ENCODE measurements at regions not wholly inside any gene's neighbourhood (a gene's known extent, or its start where the extent isn't known, plus 50 kb on each side); places are given as distances from the start of the nearest gene placed in this dataset.

DNA sequence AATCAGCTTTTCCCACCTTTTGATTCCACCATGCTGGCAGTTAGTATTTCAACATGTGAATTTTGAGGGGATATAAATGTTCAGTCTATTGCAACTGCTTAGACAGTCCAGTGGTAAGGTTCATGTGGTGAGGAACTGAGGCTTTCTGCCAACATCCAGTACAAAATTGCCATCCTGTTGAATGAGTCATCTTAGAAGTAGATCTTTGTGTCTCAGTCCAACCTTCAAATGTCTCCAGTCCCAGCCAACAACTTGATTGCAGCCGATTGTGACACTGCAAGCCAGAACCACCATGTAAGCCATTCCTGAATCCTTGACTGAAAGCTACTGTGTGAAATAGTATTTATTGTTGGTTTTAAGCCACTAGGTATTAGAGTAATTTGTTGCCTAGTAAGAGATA, 331.5 kb upstream of the GRIN3A start:
- no peak for TF ChIP-seq POLR2AphosphoS5 (IDR thresholded peaks at IDR 0.05)
- TF ChIP-seq, protein P1, sequence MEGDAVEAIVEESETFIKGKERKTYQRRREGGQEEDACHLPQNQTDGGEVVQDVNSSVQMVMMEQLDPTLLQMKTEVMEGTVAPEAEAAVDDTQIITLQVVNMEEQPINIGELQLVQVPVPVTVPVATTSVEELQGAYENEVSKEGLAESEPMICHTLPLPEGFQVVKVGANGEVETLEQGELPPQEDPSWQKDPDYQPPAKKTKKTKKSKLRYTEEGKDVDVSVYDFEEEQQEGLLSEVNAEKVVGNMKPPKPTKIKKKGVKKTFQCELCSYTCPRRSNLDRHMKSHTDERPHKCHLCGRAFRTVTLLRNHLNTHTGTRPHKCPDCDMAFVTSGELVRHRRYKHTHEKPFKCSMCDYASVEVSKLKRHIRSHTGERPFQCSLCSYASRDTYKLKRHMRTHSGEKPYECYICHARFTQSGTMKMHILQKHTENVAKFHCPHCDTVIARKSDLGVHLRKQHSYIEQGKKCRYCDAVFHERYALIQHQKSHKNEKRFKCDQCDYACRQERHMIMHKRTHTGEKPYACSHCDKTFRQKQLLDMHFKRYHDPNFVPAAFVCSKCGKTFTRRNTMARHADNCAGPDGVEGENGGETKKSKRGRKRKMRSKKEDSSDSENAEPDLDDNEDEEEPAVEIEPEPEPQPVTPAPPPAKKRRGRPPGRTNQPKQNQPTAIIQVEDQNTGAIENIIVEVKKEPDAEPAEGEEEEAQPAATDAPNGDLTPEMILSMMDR (IDR thresholded peaks at IDR 0.05): no peak
- no peak for TF ChIP-seq POLR2A (IDR thresholded peaks at IDR 0.05)
